Left lung (tissue), 4 donors: ENCODE measurements at regions not wholly inside any gene's neighbourhood (a gene's known extent, or its start where the extent isn't known, plus 50 kb on each side); places are given as distances from the start of the nearest gene placed in this dataset.

Source experiments
- ATAC-seq: fragments of 200-7000 bp; cut with Tn5 transposase; one replicate; pipeline ENCODE4 v1.9.1; 2020; ENCODE audit warnings: moderate library complexity
- DNase-seq, 4 donors: peaks; one replicate each; pipeline ENCODE4 v3.0.0-alpha.2; 2013 to 2020
- H3K27ac ChIP-seq, 2 donors: fragments of 200-600 bp; sonication (generic) in 1 of 2; one replicate each; pipeline versions ENCODE4 v1.5.0 to v1.8.0; 2020 to 2021
- H3K27me3 ChIP-seq, 2 donors: fragments of 200-600 bp; sonication (generic) in 1 of 2; one replicate each; pipeline versions ENCODE4 v1.5.0 to v1.8.0; 2020 to 2021
- H3K36me3 ChIP-seq, 2 donors: fragments of 200-600 bp; sonication (generic) in 1 of 2; one replicate each; pipeline versions ENCODE4 v1.5.0 to v1.8.0; 2020 to 2021
- H3K4me1 ChIP-seq, 2 donors: fragments of 200-600 bp; one replicate each; pipeline ENCODE4 v1.8.0; 2021
- H3K4me3 ChIP-seq, 2 donors: fragments of 200-600 bp; sonication (generic) in 1 of 2; one replicate each; pipeline versions ENCODE4 v1.5.0 to v1.8.0; 2020 to 2021; ENCODE audit warnings: mild to moderate bottlenecking in 1 of 2
- H3K9me3 ChIP-seq, 2 donors: fragments of 200-600 bp; sonication (generic) in 1 of 2; one replicate each; pipeline versions ENCODE4 v1.5.0 to v1.8.0; 2020 to 2021
- CTCF ChIP-seq, 2 donors: fragments of 200-600 bp; sonication (generic) in 1 of 2; IDR thresholded peaks; one replicate each; pipeline versions ENCODE4 v1.5.0 to v1.8.0; 2021; ENCODE audit warnings: antibody characterized with exemption in 2 of 2
- intact Hi-C, 2 donors: fragments of 100-400 bp; cut with DNase I; formaldehyde crosslinking; loops; one replicate each; pipeline versions ENCODE4 v1.11.2 to v1.14.2; 2022
- donor health status: DM: no; HTN: yes; CAD: no.
- donor health status: DM: no; HTN: no; CAD: no.

GRCh38 chr2:7278984-7279383 lies 361.8 kb downstream of the RNF144A start:
- no peak overlapping the region for H3K4me3 ChIP-seq
- H3K9me3 ChIP-seq: no peaks in the 10 kb centered on the region
- no peak for TF ChIP-seq CTCF (IDR thresholded peaks at IDR 0.05)
- H3K27ac ChIP-seq: no peak overlapping the region
- intact Hi-C loops: no loop called here
- no peaks in the 10 kb centered on the region for H3K36me3 ChIP-seq
- H3K27me3 ChIP-seq: no peaks in the 10 kb centered on the region
- DNase-seq: no peak
- no peak for ATAC-seq
- no peaks in the 10 kb centered on the region for H3K4me1 ChIP-seq

GRCh38 chr2:7279421-7279949 lies 362.3 kb downstream of the RNF144A start:
- no peaks in the 10 kb centered on the region for H3K36me3 ChIP-seq
- no peak overlapping the region for H3K4me3 ChIP-seq
- no peaks in the 10 kb centered on the region for H3K4me1 ChIP-seq
- H3K27ac ChIP-seq: no peak overlapping the region
- ATAC-seq: no peak
- no peak for TF ChIP-seq CTCF (IDR thresholded peaks at IDR 0.05)
- DNase-seq: no peak
- H3K27me3 ChIP-seq: no peaks in the 10 kb centered on the region
- no peaks in the 10 kb centered on the region for H3K9me3 ChIP-seq
- intact Hi-C loops: no loop called here

- no peak for DNase-seq
- Histone ChIP-seq H3K27me3 (no peaks in the 10 kb centered on the region), H3K4me3 (no peak overlapping the region), H3K4me1 (no peaks in the 10 kb centered on the region), H3K27ac (no peak overlapping the region), H3K36me3 (no peaks in the 10 kb centered on the region), H3K9me3 (no peaks in the 10 kb centered on the region)
- no peak for ATAC-seq
- intact Hi-C loops: no loop called here
- no peak for TF ChIP-seq CTCF (IDR thresholded peaks at IDR 0.05)
Measured at GRCh38 chr2:7280790-7281189, 363.6 kb downstream of the RNF144A start.

DNA sequence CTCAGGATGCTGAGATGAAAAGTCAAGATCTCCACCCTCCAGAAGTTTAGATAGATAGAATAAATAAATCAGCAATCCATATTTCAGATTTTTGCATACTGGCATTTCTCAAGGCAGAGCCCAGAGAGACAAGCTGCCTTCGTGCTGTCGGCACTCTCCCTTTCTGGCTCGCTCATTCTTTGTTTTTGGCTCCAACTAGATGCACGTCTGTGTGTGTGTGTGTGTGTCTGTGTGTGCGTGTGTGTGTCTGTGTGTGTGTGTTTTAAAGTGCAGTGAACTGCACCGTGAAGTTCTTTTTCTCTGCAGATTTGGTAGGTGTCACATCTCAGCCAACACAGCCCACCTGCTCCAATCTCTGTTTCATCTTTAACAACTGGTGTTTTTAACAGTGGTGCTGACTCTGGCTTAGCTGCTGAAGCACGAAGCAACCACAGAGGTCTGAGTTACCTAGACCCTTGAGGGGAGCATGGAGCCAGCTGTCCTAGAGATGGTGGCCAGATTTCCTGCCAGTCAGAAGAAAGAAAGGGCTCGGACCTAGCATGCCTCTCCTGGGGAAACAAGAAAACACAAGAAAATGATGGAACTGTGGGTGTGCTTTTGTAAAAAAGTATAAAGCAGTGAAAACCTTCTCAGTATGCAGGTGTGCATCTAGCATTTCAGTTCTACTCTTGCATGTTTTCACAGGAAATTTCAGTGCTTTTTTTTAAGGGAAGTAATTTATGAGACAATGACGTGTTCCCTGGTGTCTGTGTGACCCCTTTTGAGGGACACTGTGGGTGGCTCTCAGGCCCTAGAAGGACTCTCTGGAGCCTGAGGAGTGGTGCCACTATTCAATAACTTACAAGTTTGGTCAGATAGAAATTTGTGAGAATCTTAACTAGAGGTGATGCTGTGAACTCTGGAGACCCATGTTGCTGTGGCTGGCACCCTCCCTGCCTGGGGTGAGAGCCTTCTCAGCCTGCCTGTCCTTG lies 364.3 kb downstream of the RNF144A start:
- Histone ChIP-seq H3K27ac (no peak overlapping the region), H3K4me1 (no peaks in the 10 kb centered on the region), H3K9me3 (no peaks in the 10 kb centered on the region), H3K4me3 (no peak overlapping the region), H3K36me3 (no peaks in the 10 kb centered on the region), H3K27me3 (no peaks in the 10 kb centered on the region)
- ATAC-seq: no peak
- intact Hi-C loops: no loop called here
- DNase-seq: peak in 2 of 4 donors; percentile 48 to 56
- no peak for TF ChIP-seq CTCF (IDR thresholded peaks at IDR 0.05)

DNA sequence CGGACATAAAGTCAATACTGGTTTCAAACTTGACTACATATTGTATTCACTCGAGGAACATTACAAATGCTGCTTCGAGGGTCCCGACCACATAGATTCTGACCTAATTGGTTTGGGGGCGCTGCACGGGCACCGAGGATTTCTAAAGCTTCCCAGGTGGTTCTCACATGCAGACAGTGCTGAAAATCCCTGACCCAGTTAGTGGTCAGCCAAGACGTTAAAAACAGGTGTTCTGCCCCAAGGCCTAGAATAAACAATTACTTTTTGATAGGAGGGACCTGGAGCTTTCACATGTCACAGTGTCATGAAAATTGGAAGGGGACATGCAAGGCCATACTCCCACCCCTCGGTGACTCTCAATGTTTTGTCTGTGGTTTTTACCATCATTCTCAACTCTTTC lies 368.9 kb downstream of the RNF144A start:
- intact Hi-C loops: no loop called here
- no peak for ATAC-seq

More for the DNA sequence above, 368.9 kb downstream of the RNF144A start:
- no peak overlapping the region for H3K4me3 ChIP-seq
- no peaks in the 10 kb centered on the region for H3K9me3 ChIP-seq
- H3K36me3 ChIP-seq: no peaks in the 10 kb centered on the region
- no peak overlapping the region for H3K27ac ChIP-seq
- H3K4me1 ChIP-seq: no peaks in the 10 kb centered on the region
- no peak for TF ChIP-seq CTCF (IDR thresholded peaks at IDR 0.05)
- no peaks in the 10 kb centered on the region for H3K27me3 ChIP-seq
- DNase-seq: no peak
